HEK293 (cell line): ENCODE measurements at regions not wholly inside any gene's neighbourhood (a gene's known extent, or its start where the extent isn't known, plus 50 kb on each side); places are given as distances from the start of the nearest gene placed in this dataset.

Experiments
- CTCF ChIP-seq: fragments of 450-650 bp; formaldehyde crosslinking; IDR thresholded peaks from 2 replicates; pipeline ENCODE4 v1.5.1; 2016; ENCODE audit warnings: missing biosample characterization, missing genetic modification characterization
- ELK4 ChIP-seq: IDR thresholded peaks from 2 replicates; pipeline ENCODE4 v1.6.1; 2011; ENCODE audit warnings: mild to moderate bottlenecking, low read depth, low read length, borderline replicate concordance
- TCF7L2 ChIP-seq: IDR thresholded peaks from 2 replicates; pipeline ENCODE4 v1.6.1; 2011; ENCODE audit warnings: low read depth, mild to moderate bottlenecking, inconsistent platforms, low read length, moderate library complexity, borderline replicate concordance
- ZBTB6 ChIP-seq: fragments of 450-650 bp; formaldehyde crosslinking; IDR thresholded peaks from 2 replicates; pipeline ENCODE4 v1.5.1; 2017; ENCODE audit warnings: missing biosample characterization, missing genetic modification characterization
- ZFP3 ChIP-seq: fragments of 450-650 bp; formaldehyde crosslinking; IDR thresholded peaks from 2 replicates; pipeline ENCODE4 v1.5.1; 2016; ENCODE audit warnings: low read depth, missing biosample characterization, missing genetic modification characterization
- ZNF211 ChIP-seq: fragments of 450-650 bp; formaldehyde crosslinking; IDR thresholded peaks from 2 replicates; pipeline ENCODE4 v1.5.1; 2016; ENCODE audit warnings: low read depth, missing biosample characterization, missing genetic modification characterization
- ZNF350 ChIP-seq: fragments of 450-650 bp; formaldehyde crosslinking; IDR thresholded peaks from 2 replicates; pipeline ENCODE4 v1.5.0; 2017; ENCODE audit warnings: missing biosample characterization, mild to moderate bottlenecking, missing genetic modification characterization
- ZNF623 ChIP-seq: fragments of 450-650 bp; formaldehyde crosslinking; IDR thresholded peaks from 2 replicates; pipeline ENCODE4 v1.5.1; 2016; ENCODE audit warnings: missing biosample characterization, missing genetic modification characterization

GRCh38 chr3:72628065-72628464 lies 220.2 kb downstream of the SHQ1 start:
- no peak for TF ChIP-seq ZNF623 (tag by site-specific recombination)
- TF ChIP-seq ZNF211 = no peak
- no peak for TF ChIP-seq ELK4
- TF ChIP-seq CTCF = no peak
- no peak for TF ChIP-seq TCF7L2
- TF ChIP-seq ZFP3 (tag by site-specific recombination) = no peak
- no peak for TF ChIP-seq ZBTB6 (tag by site-specific recombination)
- TF ChIP-seq ZNF350 (tag by site-specific recombination) = no peak
